ENCODE measurements at regions not wholly inside any gene's neighbourhood (a gene's known extent, or its start where the extent isn't known, plus 50 kb on each side); places are given as distances from the start of the nearest gene placed in this dataset.

GRCh38 chr16:64185954-64186353 lies 935.9 kb downstream of the CDH11 start:
- TF ChIP-seq CTCF (IDR thresholded peaks at IDR 0.05; ENCODE audit: poor library complexity) (no peak), EZH2 (IDR thresholded peaks at IDR 0.05; ENCODE audit: borderline replicate concordance) (no peak), EZH2phosphoT487 (IDR thresholded peaks at IDR 0.05; ENCODE audit: low read depth, severe bottlenecking, unreplicated experiment) (no peak)
